GM12878 (cell line): ENCODE measurements at regions not wholly inside any gene's neighbourhood (a gene's known extent, or its start where the extent isn't known, plus 50 kb on each side); places are given as distances from the start of the nearest gene placed in this dataset.

Experiments
- ATAC-seq: fragments of 200-7000 bp; cut with Tn5 transposase; 3 replicates; pipeline ENCODE4 v1.9.1; 2020; ENCODE audit warnings: mild to moderate bottlenecking, moderate library complexity
- BruUV-seq: library from RNA; stranded (reverse); fragments of 400-500 nt; replicated peaks from 2 replicates; lab custom pipeline; 2021; lab: Mats Ljungman, UMichigan
- CTCF ChIA-PET: fragments of 300-600 bp; sonication (Branson Sonifier 250); formaldehyde crosslinking; extraction: SDS; loops from one replicate; lab custom pipeline; 2021; ENCODE audit warnings: inconsistent platforms; lab: Yijun Ruan, JAX
- POLR2A ChIA-PET: fragments of 350-600 bp; formaldehyde crosslinking; extraction: SDS; loops from one replicate; lab custom pipeline; 2021; ENCODE audit warnings: inconsistent platforms; lab: Charles Lee
- RAD21 ChIA-PET: fragments of 300-600 bp; sonication (Branson Sonifier 250); formaldehyde crosslinking; loops from one replicate; lab custom pipeline; 2023; ENCODE audit warnings: antibody characterized with exemption; ENCODE audit not compliant: unreplicated experiment; lab: Charles Lee
- SMC1A ChIA-PET: fragments of 300-600 bp; sonication (Branson Sonifier 250); formaldehyde crosslinking; loops from one replicate; lab custom pipeline; 2023; ENCODE audit not compliant: unreplicated experiment, uncharacterized antibody; lab: Charles Lee
- DNase-seq: peaks from one replicate; pipeline ENCODE4 v3.0.0-alpha.2; 2011; ENCODE audit warnings: low read depth, low spot score
- FAIRE-seq: peaks from 3 replicates; lab custom pipeline; 2011; peaks lifted over from hg19 to GRCh38; lab: Jason Lieb, UNC
- H2AFZ ChIP-seq: 2 replicates; pipeline ENCODE4 v1.6.0; 2011; ENCODE audit warnings: low read depth, low read length, control low read depth; ENCODE audit not compliant: control insufficient read depth
- H3K27ac ChIP-seq: 2 replicates; pipeline ENCODE4 v1.5.1; 2011; ENCODE audit warnings: control low read depth; ENCODE audit not compliant: control insufficient read depth, insufficient read depth
- H3K27me3 ChIP-seq, 2 experiments: replicated peaks in 1 of 2; 2 replicates each; pipeline versions ENCODE4 v1.6.0 to v1.6.1; 2011; ENCODE audit warnings: low read length in 1 of 2; ENCODE audit not compliant: control insufficient read depth in 2 of 2, insufficient read depth in 2 of 2
- H3K36me3 ChIP-seq, 2 experiments: 2 replicates each; pipeline ENCODE4 v1.5.1; 2011; ENCODE audit warnings: low read length in 1 of 2; ENCODE audit not compliant: control insufficient read depth in 2 of 2, insufficient read depth in 2 of 2
- H3K4me1 ChIP-seq: 2 replicates; pipeline ENCODE4 v1.6.1; 2011; ENCODE audit warnings: mild to moderate bottlenecking, low read length, moderate library complexity, mixed read lengths; ENCODE audit not compliant: control insufficient read depth, insufficient read depth
- H3K4me2 ChIP-seq: 2 replicates; pipeline ENCODE4 v1.6.0; 2011; ENCODE audit warnings: control low read depth; ENCODE audit not compliant: control insufficient read depth, insufficient read depth
- H3K4me3 ChIP-seq: fragments of 200-600 bp; sonication (generic); 2 replicates; pipeline ENCODE4 v1.5.1; 2016
- H3K79me2 ChIP-seq: 2 replicates; pipeline ENCODE4 v1.6.0; 2011; ENCODE audit warnings: low read length; ENCODE audit not compliant: control insufficient read depth, insufficient read depth
- H3K9ac ChIP-seq: 2 replicates; pipeline ENCODE4 v1.8.0; 2011; ENCODE audit warnings: low read length, control low read depth, mixed read lengths; ENCODE audit not compliant: control insufficient read depth, insufficient read depth
- H3K9me3 ChIP-seq: replicated peaks from 3 replicates; pipeline ENCODE4 v1.5.1; 2011; ENCODE audit warnings: mild to moderate bottlenecking, low read length; ENCODE audit not compliant: control insufficient read depth, insufficient read depth
- H4K20me1 ChIP-seq: 2 replicates; pipeline ENCODE4 v1.6.0; 2011; ENCODE audit not compliant: control insufficient read depth, insufficient read depth
- E2F8 ChIP-seq: fragments of 450-650 bp; IDR thresholded peaks from 2 replicates; pipeline ENCODE4 v1.6.1; 2018; ENCODE audit warnings: mild to moderate bottlenecking, low read depth, moderate library complexity; ENCODE audit not compliant: partially characterized antibody
- ELK1 ChIP-seq: IDR thresholded peaks from 2 replicates; pipeline ENCODE4 v1.6.1; 2012; ENCODE audit warnings: low read depth, low read length, improper control_type of control experiment
- IKZF1 ChIP-seq: fragments of 450-650 bp; conservative IDR thresholded peaks from 2 replicates; pipeline ENCODE4 v1.6.1; 2017; ENCODE audit warnings: antibody characterized with exemption, mild to moderate bottlenecking
- RAD21 ChIP-seq: IDR thresholded peaks from 2 replicates; pipeline ENCODE4 v1.6.1; 2011; ENCODE audit warnings: mild to moderate bottlenecking, low read depth, low read length, moderate library complexity; ENCODE audit not compliant: insufficient read depth
- SRF ChIP-seq, 2 experiments: IDR thresholded peaks; 2 replicates each; pipeline ENCODE4 v1.6.1; 2011; ENCODE audit warnings: low read depth in 2 of 2, low read length in 2 of 2, mild to moderate bottlenecking in 1 of 2, moderate library complexity in 1 of 2
- YBX1 ChIP-seq: fragments of 450-650 bp; IDR thresholded peaks from 2 replicates; pipeline ENCODE4 v1.6.1; 2016; ENCODE audit warnings: antibody characterized with exemption
- WGBS: methylation state at CpG from one replicate; pipeline ENCODE4 v1.1.6; 2016; ENCODE audit warnings: low lambda C conversion rate; ENCODE audit not compliant: insufficient replicate concordance, insufficient coverage; ENCODE audit errors: missing lambda C conversion rate; 5-methylcytosine and 5-hydroxymethylcytosine counted together
- in situ Hi-C: fragments of 300-500 bp; cut with MboI; formaldehyde crosslinking; loops from 9 replicates; pipeline ENCODE4 v1.14.3; 2018; ENCODE audit warnings: mixed read lengths
- intact Hi-C: fragments of 100-400 bp; cut with micrococcal nuclease; formaldehyde crosslinking; loops from one replicate; pipeline ENCODE4 v1.14.2; 2022; ENCODE audit not compliant: unreplicated experiment

GRCh38 chr15:95286352-95286880 lies 1044.1 kb upstream of the NR2F2 start:
- H2AFZ ChIP-seq, result no peak overlapping the region
- RAD21 ChIA-PET, result interaction anchor here (0.7 to 12.9 kb wide), 21 partner anchors 10 to 1953 kb away, joined by 3 to 104 read pairs (median 4); no protein-coding TSS in a partner anchor
- CTCF ChIA-PET, result interaction anchor here (0.7 to 9.4 kb wide), 5 partner anchors 10 to 1041 kb away, joined by 3 to 92 read pairs (median 5); no protein-coding TSS in a partner anchor
- H3K9me3 ChIP-seq, result no peaks in the 10 kb centered on the region
- H3K4me1 ChIP-seq, result peaks cover 4% of the 10 kb centered on the region; the same call in 1 of the 2 replicates
- H4K20me1 ChIP-seq, result no peaks in the 10 kb centered on the region
- no TSS peak for BruUV-seq
- DNase-seq, result no peak
- H3K36me3 ChIP-seq, result no peaks in the 10 kb centered on the region
- TF ChIP-seq ELK1, result no peak
- TF ChIP-seq RAD21, result no peak
- no peak for TF ChIP-seq SRF (IDR thresholded peaks at IDR 0.05; ENCODE audit: low read depth in 2 of 2, low read length in 2 of 2)
- no peak for TF ChIP-seq IKZF1
- no peak for TF ChIP-seq E2F8
- TF ChIP-seq YBX1, result no peak
- TF ChIP-seq, all 136 proteins: peak for 0
- H3K4me3 ChIP-seq, result no peak overlapping the region
- ATAC-seq (no peak), FAIRE-seq (no peak)
- in situ Hi-C loops (no loop called here), intact Hi-C loops (loop anchor here (5.0 kb wide), 1 partner anchor 1061 kb away; no protein-coding TSS in a partner anchor)
- H3K27ac ChIP-seq, result no peak overlapping the region
- no peak overlapping the region; the same call in 1 of the 2 replicates for H3K4me2 ChIP-seq
- WGBS, result 43% methylated on average over 10 of the region's 10 CpGs
- SMC1A ChIA-PET, result interaction anchor here (0.7 to 22.3 kb wide), 25 partner anchors 8 to 1323 kb away, joined by 3 to 310 read pairs (median 4); no protein-coding TSS in a partner anchor
- no peaks in the 10 kb centered on the region for H3K79me2 ChIP-seq
- H3K9ac ChIP-seq, result no peak overlapping the region
- POLR2A ChIA-PET, result interaction anchor here (0.6 to 2.9 kb wide), 4 partner anchors 18 to 217 kb away, joined by 3 to 12 read pairs (median 4); no protein-coding TSS in a partner anchor
- H3K27me3 ChIP-seq, result no peaks in the 10 kb centered on the region
